ENCODE measurements at regions not wholly inside any gene's neighbourhood (a gene's known extent, or its start where the extent isn't known, plus 50 kb on each side); places are given as distances from the start of the nearest gene placed in this dataset.
"Not testable (repeated sequence)": the region's sequence is repeated elsewhere in the genome, so short reads cannot be mapped to it uniquely, and the experiment has no call there.

- WGBS, 2 donors (ENCODE audit: extremely low coverage in 2 of 2, insufficient read length in 2 of 2, insufficient replicate concordance in 1 of 2): no CpG with 5 or more reads among the region's 4 CpGs
- Histone ChIP-seq H3K18ac (ENCODE audit: low read length) (no peak overlapping the region), H3K27ac (replicated peaks; ENCODE audit: low read length) (no peak overlapping the region), H3K27me3 (ENCODE audit: control insufficient read depth in 3 of 3, insufficient read depth in 3 of 3, low read depth in 1 of 3, low read length in 3 of 3) (no peaks in the 10 kb centered on the region), H3K9ac (ENCODE audit: low read depth, low read length, poor library complexity) (no peak overlapping the region), H3K36me3 (replicated peaks in 1 of 2; ENCODE audit: control insufficient read depth in 2 of 2, insufficient read depth in 2 of 2, low read length in 2 of 2) (no peaks in the 10 kb centered on the region), H4K91ac (ENCODE audit: low read depth, low read length, poor library complexity) (no peak overlapping the region), H3K23ac (ENCODE audit: low read depth, low read length, poor library complexity) (no peak overlapping the region), H3K4me2 (ENCODE audit: insufficient read depth, low read length, poor library complexity, severe bottlenecking) (no peak overlapping the region), H2AFZ (ENCODE audit: low read length) (no peak overlapping the region), H2AK5ac (ENCODE audit: low read depth, low read length) (no peak overlapping the region), H3K4me3 (ENCODE audit: low read length in 2 of 2) (no peak overlapping the region), H2BK15ac (ENCODE audit: low read length) (no peak overlapping the region), H2BK12ac (ENCODE audit: low read length) (no peak overlapping the region), H3K79me1 (ENCODE audit: low read depth, low read length) (no peaks in the 10 kb centered on the region), H3K4ac (ENCODE audit: low read length) (no peak overlapping the region), H4K8ac (ENCODE audit: low read depth, low read length) (no peak overlapping the region), H2BK5ac (ENCODE audit: low read length) (no peak overlapping the region), H2BK120ac (ENCODE audit: low read depth, low read length) (no peak overlapping the region), H3K4me1 (ENCODE audit: control insufficient read depth in 2 of 2, insufficient read depth in 1 of 2, low read depth in 1 of 2, low read length in 2 of 2) (no peaks in the 10 kb centered on the region), H3K14ac (ENCODE audit: low read length) (no peak overlapping the region), H3K9me3 (replicated peaks in 1 of 2; ENCODE audit: control insufficient read depth in 2 of 2, insufficient read depth in 1 of 2, low read depth in 1 of 2, low read length in 2 of 2) (peaks cover under 1 to 4% of the 10 kb centered on the region in 2 donors)
- DNase-seq (ENCODE audit: low spot score): no peak
Observed at GRCh38 chr6:68127074-68127473, 508.0 kb upstream of the ADGRB3 start.

DNA sequence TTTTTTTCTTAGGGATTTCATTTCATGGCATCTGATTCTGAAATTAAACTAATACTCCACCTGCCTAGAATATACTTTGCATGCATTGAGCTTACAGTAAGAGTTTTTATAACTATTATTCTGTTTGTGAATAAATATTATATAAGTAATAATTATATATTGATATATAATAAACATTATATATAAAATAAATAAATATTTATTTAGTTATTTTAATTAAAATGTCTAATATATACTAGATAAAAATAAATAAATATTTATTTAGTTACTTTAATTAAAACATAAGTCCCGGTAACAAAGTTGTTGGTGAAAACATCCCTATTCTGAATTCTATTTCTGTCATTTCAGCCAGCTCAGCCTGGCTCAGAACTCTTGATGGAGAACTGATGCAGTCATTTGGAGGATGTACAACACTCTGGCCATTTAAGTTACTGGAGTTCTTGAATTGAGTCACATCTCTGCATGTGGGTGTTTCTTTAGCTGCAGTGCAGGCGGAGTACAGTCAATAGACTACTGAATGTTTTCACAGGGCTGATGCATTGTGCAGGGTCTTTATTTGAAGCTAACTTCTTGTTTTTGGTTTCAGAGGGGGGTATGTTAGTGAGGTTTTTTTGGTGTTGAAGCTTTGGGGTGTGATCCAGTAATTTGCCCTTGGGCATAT is 508.9 kb upstream of the ADGRB3 start:
- Histone ChIP-seq H2BK15ac (ENCODE audit: low read length) (no peak overlapping the region), H2BK120ac (ENCODE audit: low read depth, low read length) (no peak overlapping the region), H3K4me2 (ENCODE audit: insufficient read depth, low read length, poor library complexity, severe bottlenecking) (no peak overlapping the region), H3K4me1 (ENCODE audit: control insufficient read depth in 2 of 2, insufficient read depth in 1 of 2, low read depth in 1 of 2, low read length in 2 of 2) (no peaks in the 10 kb centered on the region), H2BK12ac (ENCODE audit: low read length) (no peak overlapping the region), H3K79me1 (ENCODE audit: low read depth, low read length) (no peaks in the 10 kb centered on the region), H3K9ac (ENCODE audit: low read depth, low read length, poor library complexity) (no peak overlapping the region), H2AK5ac (ENCODE audit: low read depth, low read length) (no peak overlapping the region), H3K14ac (ENCODE audit: low read length) (no peak overlapping the region), H3K18ac (ENCODE audit: low read length) (no peak overlapping the region), H2AFZ (ENCODE audit: low read length) (no peak overlapping the region), H3K4ac (ENCODE audit: low read length) (no peak overlapping the region), H4K91ac (ENCODE audit: low read depth, low read length, poor library complexity) (no peak overlapping the region), H3K9me3 (replicated peaks in 1 of 2; ENCODE audit: control insufficient read depth in 2 of 2, insufficient read depth in 1 of 2, low read depth in 1 of 2, low read length in 2 of 2) (peaks cover 6 to 11% of the 10 kb centered on the region in 2 donors), H3K27ac (replicated peaks; ENCODE audit: low read length) (no peak overlapping the region), H3K36me3 (replicated peaks in 1 of 2; ENCODE audit: control insufficient read depth in 2 of 2, insufficient read depth in 2 of 2, low read length in 2 of 2) (no peaks in the 10 kb centered on the region), H2BK5ac (ENCODE audit: low read length) (no peak overlapping the region), H3K4me3 (ENCODE audit: low read length in 2 of 2) (no peak overlapping the region), H4K8ac (ENCODE audit: low read depth, low read length) (no peak overlapping the region), H3K27me3 (ENCODE audit: control insufficient read depth in 3 of 3, insufficient read depth in 3 of 3, low read depth in 1 of 3, low read length in 3 of 3) (no peaks in the 10 kb centered on the region), H3K23ac (ENCODE audit: low read depth, low read length, poor library complexity) (no peak overlapping the region)
- no peak for DNase-seq (ENCODE audit: low spot score)
- no CpG with 5 or more reads among the region's 2 CpGs for WGBS, 2 donors (ENCODE audit: extremely low coverage in 2 of 2, insufficient read length in 2 of 2, insufficient replicate concordance in 1 of 2)

- not testable (repeated sequence) for H2BK120ac ChIP-seq (ENCODE audit: low read depth, low read length); H4K91ac ChIP-seq (ENCODE audit: low read depth, low read length, poor library complexity); H2BK15ac ChIP-seq (ENCODE audit: low read length); H3K18ac ChIP-seq (ENCODE audit: low read length); DNase-seq (ENCODE audit: low spot score); H3K27me3 ChIP-seq (ENCODE audit: control insufficient read depth in 3 of 3, insufficient read depth in 3 of 3, low read depth in 1 of 3, low read length in 3 of 3); H4K8ac ChIP-seq (ENCODE audit: low read depth, low read length); H3K4me1 ChIP-seq (ENCODE audit: control insufficient read depth in 2 of 2, insufficient read depth in 1 of 2, low read depth in 1 of 2, low read length in 2 of 2); H3K4me3 ChIP-seq (ENCODE audit: low read length in 2 of 2); H3K23ac ChIP-seq (ENCODE audit: low read depth, low read length, poor library complexity); H3K4ac ChIP-seq (ENCODE audit: low read length); H3K27ac ChIP-seq (replicated peaks; ENCODE audit: low read length); H3K36me3 ChIP-seq (replicated peaks in 1 of 2; ENCODE audit: control insufficient read depth in 2 of 2, insufficient read depth in 2 of 2, low read length in 2 of 2); H3K14ac ChIP-seq (ENCODE audit: low read length); H3K4me2 ChIP-seq (ENCODE audit: insufficient read depth, low read length, poor library complexity, severe bottlenecking); H3K9ac ChIP-seq (ENCODE audit: low read depth, low read length, poor library complexity); H2BK5ac ChIP-seq (ENCODE audit: low read length); H2BK12ac ChIP-seq (ENCODE audit: low read length); H2AFZ ChIP-seq (ENCODE audit: low read length); H2AK5ac ChIP-seq (ENCODE audit: low read depth, low read length); H3K79me1 ChIP-seq (ENCODE audit: low read depth, low read length)
- H3K9me3 ChIP-seq (replicated peaks in 1 of 2; ENCODE audit: control insufficient read depth in 2 of 2, insufficient read depth in 1 of 2, low read depth in 1 of 2, low read length in 2 of 2): peaks cover 6 to 11% of the 10 kb centered on the region in 2 donors
- no CpG with 5 or more reads among the region's 2 CpGs for WGBS, 2 donors (ENCODE audit: extremely low coverage in 2 of 2, insufficient read length in 2 of 2, insufficient replicate concordance in 1 of 2)
Observed at GRCh38 chr6:68122975-68123374, 512.1 kb upstream of the ADGRB3 start.

- no CpG with 5 or more reads among the region's 2 CpGs for WGBS, 2 donors (ENCODE audit: extremely low coverage in 2 of 2, insufficient read length in 2 of 2, insufficient replicate concordance in 1 of 2)
- H3K4me1 ChIP-seq (ENCODE audit: control insufficient read depth in 2 of 2, insufficient read depth in 1 of 2, low read depth in 1 of 2, low read length in 2 of 2): no peaks in the 10 kb centered on the region
Observed at GRCh38 chr6:68122032-68122431, 513.0 kb upstream of the ADGRB3 start.

More at GRCh38 chr6:68122032-68122431, 513.0 kb upstream of the ADGRB3 start:
- no peak overlapping the region for H2AK5ac ChIP-seq (ENCODE audit: low read depth, low read length)
- no peak overlapping the region for H4K91ac ChIP-seq (ENCODE audit: low read depth, low read length, poor library complexity)
- H2BK12ac ChIP-seq (ENCODE audit: low read length): no peak overlapping the region
- H4K8ac ChIP-seq (ENCODE audit: low read depth, low read length): no peak overlapping the region
- no peak overlapping the region for H3K4me3 ChIP-seq (ENCODE audit: low read length in 2 of 2)
- H3K36me3 ChIP-seq (replicated peaks in 1 of 2; ENCODE audit: control insufficient read depth in 2 of 2, insufficient read depth in 2 of 2, low read length in 2 of 2): no peaks in the 10 kb centered on the region
- DNase-seq (ENCODE audit: low spot score): no peak
- H2BK5ac ChIP-seq (ENCODE audit: low read length): no peak overlapping the region
- H3K18ac ChIP-seq (ENCODE audit: low read length): no peak overlapping the region
- H3K27ac ChIP-seq (replicated peaks; ENCODE audit: low read length): no peak overlapping the region
- no peaks in the 10 kb centered on the region for H3K79me1 ChIP-seq (ENCODE audit: low read depth, low read length)
- H3K27me3 ChIP-seq (ENCODE audit: control insufficient read depth in 3 of 3, insufficient read depth in 3 of 3, low read depth in 1 of 3, low read length in 3 of 3): no peaks in the 10 kb centered on the region
- no peak overlapping the region for H3K9ac ChIP-seq (ENCODE audit: low read depth, low read length, poor library complexity)
- H3K9me3 ChIP-seq (replicated peaks in 1 of 2; ENCODE audit: control insufficient read depth in 2 of 2, insufficient read depth in 1 of 2, low read depth in 1 of 2, low read length in 2 of 2): peaks cover 6 to 11% of the 10 kb centered on the region in 2 donors
- no peak overlapping the region for H3K23ac ChIP-seq (ENCODE audit: low read depth, low read length, poor library complexity)
- H2BK120ac ChIP-seq (ENCODE audit: low read depth, low read length): no peak overlapping the region
- no peak overlapping the region for H3K14ac ChIP-seq (ENCODE audit: low read length)
- H2AFZ ChIP-seq (ENCODE audit: low read length): no peak overlapping the region
- no peak overlapping the region for H3K4ac ChIP-seq (ENCODE audit: low read length)
- H2BK15ac ChIP-seq (ENCODE audit: low read length): no peak overlapping the region
- H3K4me2 ChIP-seq (ENCODE audit: insufficient read depth, low read length, poor library complexity, severe bottlenecking): no peak overlapping the region

Data from neuronal stem cell (in vitro differentiated cells).